ENCODE measurements at regions not wholly inside any gene's neighbourhood (a gene's known extent, or its start where the extent isn't known, plus 50 kb on each side); places are given as distances from the start of the nearest gene placed in this dataset.

GRCh38 chr1:223462866-223463404 lies 69.7 kb downstream of the CCDC185 start:
- TF ChIP-seq, protein P1, sequence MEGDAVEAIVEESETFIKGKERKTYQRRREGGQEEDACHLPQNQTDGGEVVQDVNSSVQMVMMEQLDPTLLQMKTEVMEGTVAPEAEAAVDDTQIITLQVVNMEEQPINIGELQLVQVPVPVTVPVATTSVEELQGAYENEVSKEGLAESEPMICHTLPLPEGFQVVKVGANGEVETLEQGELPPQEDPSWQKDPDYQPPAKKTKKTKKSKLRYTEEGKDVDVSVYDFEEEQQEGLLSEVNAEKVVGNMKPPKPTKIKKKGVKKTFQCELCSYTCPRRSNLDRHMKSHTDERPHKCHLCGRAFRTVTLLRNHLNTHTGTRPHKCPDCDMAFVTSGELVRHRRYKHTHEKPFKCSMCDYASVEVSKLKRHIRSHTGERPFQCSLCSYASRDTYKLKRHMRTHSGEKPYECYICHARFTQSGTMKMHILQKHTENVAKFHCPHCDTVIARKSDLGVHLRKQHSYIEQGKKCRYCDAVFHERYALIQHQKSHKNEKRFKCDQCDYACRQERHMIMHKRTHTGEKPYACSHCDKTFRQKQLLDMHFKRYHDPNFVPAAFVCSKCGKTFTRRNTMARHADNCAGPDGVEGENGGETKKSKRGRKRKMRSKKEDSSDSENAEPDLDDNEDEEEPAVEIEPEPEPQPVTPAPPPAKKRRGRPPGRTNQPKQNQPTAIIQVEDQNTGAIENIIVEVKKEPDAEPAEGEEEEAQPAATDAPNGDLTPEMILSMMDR (IDR thresholded peaks at IDR 0.05; ENCODE audit: insufficient read depth, low read depth, low read length), result no peak
- DNase-seq (ENCODE audit: low read depth), result no peak
- no peak overlapping the region for H3K4me3 ChIP-seq (ENCODE audit: low read depth, low read length)

DNA sequence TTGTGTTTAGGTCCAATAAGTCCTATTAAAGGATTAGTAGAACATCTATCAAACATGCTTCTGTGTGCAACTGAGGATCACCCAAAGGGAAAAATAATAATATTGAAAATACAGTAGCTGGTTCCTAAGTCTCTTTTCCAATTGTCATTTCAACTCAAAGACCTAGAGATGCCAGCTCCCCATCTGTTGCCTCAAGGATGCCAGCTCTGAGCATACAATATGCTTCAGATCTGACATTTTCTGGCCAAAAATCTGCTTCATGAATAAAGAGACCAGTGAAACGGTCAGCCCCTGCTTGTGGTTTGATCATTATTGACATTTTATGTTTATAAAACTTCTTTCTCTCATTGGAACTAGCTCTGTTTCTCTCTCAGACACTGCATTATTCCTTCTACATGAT lies 72.9 kb downstream of the CCDC185 start:
- H3K4me3 ChIP-seq (ENCODE audit: low read depth, low read length), result no peak overlapping the region
- no peak for DNase-seq (ENCODE audit: low read depth)
- TF ChIP-seq, protein P1 (IDR thresholded peaks at IDR 0.05; ENCODE audit: insufficient read depth, low read depth, low read length), result no peak

DNA sequence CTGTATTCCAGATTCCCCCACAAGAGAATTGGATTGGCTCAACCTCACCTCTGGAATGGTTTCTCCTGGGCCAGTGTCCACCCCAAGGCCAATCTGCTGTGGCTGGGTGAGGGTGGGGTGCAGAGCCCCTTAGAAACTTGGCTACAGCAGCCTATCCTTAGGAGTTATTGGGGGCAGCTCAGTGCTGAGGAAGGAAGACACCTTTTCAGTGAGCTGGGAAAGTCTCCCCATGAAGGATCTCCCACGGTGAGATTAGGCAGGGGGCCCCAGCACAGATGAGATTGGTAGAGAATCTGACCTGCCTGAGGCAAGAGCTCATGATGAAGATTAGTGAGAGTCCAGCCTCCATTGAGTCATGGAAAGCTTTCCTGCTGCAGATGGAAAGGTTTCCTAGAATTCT lies 78.4 kb downstream of the CCDC185 start:
- H3K4me3 ChIP-seq (ENCODE audit: low read depth, low read length), result no peak overlapping the region
- no peak for DNase-seq (ENCODE audit: low read depth)
- TF ChIP-seq, protein P1 (IDR thresholded peaks at IDR 0.05; ENCODE audit: insufficient read depth, low read depth, low read length), result no peak

DNA sequence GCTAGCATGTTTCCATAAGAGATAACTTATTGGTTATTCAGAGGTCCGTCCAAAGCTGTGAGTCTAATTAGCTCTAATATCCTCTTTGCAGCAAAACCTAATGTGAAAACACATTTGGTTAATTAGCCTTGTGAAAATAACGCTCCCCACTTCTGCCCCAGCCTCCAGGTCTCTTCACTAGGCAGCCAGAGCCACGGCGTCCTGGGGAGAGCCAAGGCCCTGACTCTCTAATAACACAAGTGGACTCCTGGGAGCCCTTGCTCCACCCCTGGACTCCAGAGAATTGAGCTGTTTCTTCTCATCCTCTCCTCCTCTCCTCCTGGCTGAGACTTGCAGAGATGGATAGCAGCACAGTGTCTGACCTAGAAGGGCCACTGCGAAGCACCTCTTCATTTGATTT lies 78.8 kb downstream of the CCDC185 start:
- DNase-seq (ENCODE audit: low read depth), result no peak

DNA sequence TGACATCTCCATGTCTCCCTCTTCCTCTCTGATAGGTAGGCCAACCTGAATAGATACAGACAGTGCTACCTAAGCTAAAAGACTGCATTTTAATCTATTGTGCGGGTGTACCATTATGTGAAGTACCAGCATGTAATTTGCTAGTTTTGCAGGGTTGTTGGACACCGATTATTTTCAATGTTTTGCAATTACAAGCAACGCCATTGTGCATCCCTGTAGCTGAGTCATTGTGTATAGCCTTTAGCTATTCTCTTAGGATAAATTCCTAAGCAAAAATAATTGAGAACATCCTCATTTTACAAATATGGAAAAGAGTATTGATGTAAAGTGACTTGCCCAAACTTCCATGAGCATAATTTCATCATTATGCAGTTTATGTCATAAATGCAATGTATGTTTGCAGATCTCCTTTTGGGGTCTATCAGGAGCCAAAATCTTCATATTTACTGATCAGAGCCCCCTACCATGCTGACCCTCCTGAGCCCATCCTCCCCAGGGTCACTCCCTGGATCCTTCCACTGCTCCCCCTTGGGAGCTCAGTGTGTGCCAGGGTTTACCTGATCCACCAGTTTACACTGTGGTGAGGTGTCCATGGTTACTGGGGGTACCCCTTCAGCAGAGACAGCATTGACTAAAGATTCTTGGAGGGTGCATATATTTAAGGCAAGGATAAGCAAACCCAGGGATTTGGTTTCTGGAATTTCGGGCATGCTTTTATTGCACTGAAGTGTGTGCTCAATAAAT lies 80.6 kb downstream of the CCDC185 start:
- TF ChIP-seq, protein P1 (IDR thresholded peaks at IDR 0.05; ENCODE audit: insufficient read depth, low read depth, low read length), result no peak
- no peak for DNase-seq (ENCODE audit: low read depth)

More for the DNA sequence above, 78.8 kb downstream of the CCDC185 start:
- H3K4me3 ChIP-seq (ENCODE audit: low read depth, low read length), result no peak overlapping the region
- TF ChIP-seq, protein P1 (IDR thresholded peaks at IDR 0.05; ENCODE audit: insufficient read depth, low read depth, low read length), result no peak

DNA sequence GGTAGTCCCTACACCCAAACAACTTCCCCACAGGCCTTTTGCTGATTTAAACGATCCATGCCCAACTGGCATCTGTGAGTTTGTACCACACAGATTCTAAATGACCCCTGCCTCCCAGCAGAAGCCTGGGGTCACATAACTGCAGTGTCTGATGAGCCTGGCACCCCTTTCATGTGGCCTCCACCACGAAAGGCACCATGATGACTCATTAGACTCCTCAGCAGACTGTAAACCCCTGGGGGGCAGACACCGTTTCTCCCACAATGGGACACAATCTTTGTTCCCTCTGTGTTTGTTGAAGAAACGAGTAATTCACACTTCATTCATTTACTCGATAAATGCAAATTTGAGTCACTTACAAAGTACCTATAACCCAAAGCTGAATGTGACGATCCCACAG lies 81.6 kb downstream of the CCDC185 start:
- DNase-seq (ENCODE audit: low read depth), result no peak
- H3K4me3 ChIP-seq (ENCODE audit: low read depth, low read length), result no peak overlapping the region
- TF ChIP-seq, protein P1 (IDR thresholded peaks at IDR 0.05; ENCODE audit: insufficient read depth, low read depth, low read length), result no peak

More for the DNA sequence above, 80.6 kb downstream of the CCDC185 start:
- H3K4me3 ChIP-seq (ENCODE audit: low read depth, low read length), result no peak overlapping the region

Measured in fibroblast of villous mesenchyme (primary cell).